DOHH2 (cell line): ENCODE measurements at regions not wholly inside any gene's neighbourhood (a gene's known extent, or its start where the extent isn't known, plus 50 kb on each side); places are given as distances from the start of the nearest gene placed in this dataset.
A peak's percentile ranks its signal among the peaks of the same experiment; 100 is the strongest.

Source experiments
- H3F3A ChIP-seq: fragments of 200-600 bp; sonication (generic), shearing (Covaris generic); 2 replicates; pipeline ENCODE4 v1.6.0; 2016; ENCODE audit warnings: antibody characterized with exemption, mild to moderate bottlenecking; ENCODE audit not compliant: control insufficient read depth, insufficient read depth
- H3K27ac ChIP-seq: fragments of 200-600 bp; sonication (generic); 2 replicates; pipeline ENCODE4 v1.5.1; 2014; ENCODE audit warnings: low read depth, mild to moderate bottlenecking, low read length, moderate library complexity
- H3K27me3 ChIP-seq: fragments of 200-600 bp; sonication (generic); 2 replicates; pipeline ENCODE4 v1.6.1; 2014; ENCODE audit warnings: mild to moderate bottlenecking, low read length, mixed read lengths; ENCODE audit not compliant: control insufficient read depth
- H3K36me3 ChIP-seq: fragments of 200-600 bp; sonication (generic); 2 replicates; pipeline ENCODE4 v1.6.1; 2014; ENCODE audit warnings: mild to moderate bottlenecking, low read length, moderate library complexity, mixed read lengths; ENCODE audit not compliant: control insufficient read depth
- H3K4me1 ChIP-seq: fragments of 200-600 bp; sonication (generic); 2 replicates; pipeline ENCODE4 v1.6.1; 2014; ENCODE audit warnings: mild to moderate bottlenecking, low read length, mixed read lengths; ENCODE audit not compliant: control insufficient read depth
- H3K4me2 ChIP-seq: fragments of 200-600 bp; sonication (generic); 2 replicates; pipeline ENCODE4 v1.6.0; 2014; ENCODE audit warnings: mild to moderate bottlenecking, low read length, moderate library complexity
- H3K4me3 ChIP-seq: fragments of 200-600 bp; sonication (generic); 2 replicates; pipeline ENCODE4 v1.5.1; 2014; ENCODE audit warnings: mild to moderate bottlenecking, low read length, mixed read lengths
- H3K79me2 ChIP-seq: fragments of 200-600 bp; sonication (generic); 2 replicates; pipeline ENCODE4 v1.6.1; 2014; ENCODE audit warnings: mild to moderate bottlenecking, low read length, mixed read lengths; ENCODE audit not compliant: control insufficient read depth
- H3K9me2 ChIP-seq: fragments of 200-600 bp; sonication (generic); replicated peaks from 2 replicates; pipeline ENCODE4 v1.6.1; 2014; ENCODE audit warnings: mild to moderate bottlenecking, low read length, mixed read lengths; ENCODE audit not compliant: control insufficient read depth
- H3K9me3 ChIP-seq: fragments of 200-600 bp; sonication (generic); 2 replicates; pipeline ENCODE4 v1.6.1; 2014; ENCODE audit warnings: antibody characterized with exemption, low read length, mixed read lengths; ENCODE audit not compliant: control insufficient read depth, insufficient read depth
- H4K20me1 ChIP-seq: fragments of 200-600 bp; sonication (generic); 2 replicates; pipeline ENCODE4 v1.6.0; 2014; ENCODE audit warnings: low read depth, mild to moderate bottlenecking, antibody characterized with exemption, low read length, moderate library complexity; ENCODE audit not compliant: control insufficient read depth, insufficient read depth
- CTCF ChIP-seq: fragments of 200-600 bp; sonication (generic); IDR thresholded peaks from one replicate; pipeline ENCODE4 v1.5.1; 2014; ENCODE audit warnings: antibody characterized with exemption, mild to moderate bottlenecking, low read depth, low read length; ENCODE audit not compliant: poor library complexity, severe bottlenecking
- EZH2phosphoT487 ChIP-seq: fragments of 200-600 bp; sonication (generic); IDR thresholded peaks from 2 replicates; pipeline ENCODE4 v1.6.1; 2017; ENCODE audit warnings: borderline replicate concordance, mild to moderate bottlenecking, antibody characterized with exemption, low read length, moderate library complexity, mixed read lengths

DNA sequence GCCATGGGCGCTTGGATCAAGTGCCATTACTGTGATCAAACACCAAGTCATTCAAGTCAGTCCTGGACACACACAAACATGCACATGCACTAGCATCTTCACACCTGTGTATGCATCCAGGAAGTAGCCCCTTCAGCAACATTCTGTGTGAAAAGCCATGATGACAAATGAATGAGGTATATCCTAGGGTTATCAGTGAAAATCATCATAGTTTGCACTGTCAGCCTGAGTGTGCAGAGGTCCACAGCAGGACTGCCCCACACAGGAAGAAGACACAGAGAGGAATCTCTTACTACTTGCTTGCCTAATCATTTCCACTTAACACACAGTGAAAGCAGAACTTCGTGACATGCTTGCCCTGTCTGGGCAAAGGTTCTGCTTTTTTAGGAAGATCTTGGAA is 184.0 kb upstream of the ADO start:
- Histone ChIP-seq H3K36me3 (no peaks in the 10 kb centered on the region), H3K9me3 (no peaks in the 10 kb centered on the region), H4K20me1 (no peaks in the 10 kb centered on the region), H3F3A (peaks cover 6% of the 10 kb centered on the region; the same call in 1 of the 2 replicates), H3K27me3 (no peaks in the 10 kb centered on the region), H3K79me2 (no peaks in the 10 kb centered on the region), H3K4me1 (peaks cover 72% of the 10 kb centered on the region), H3K27ac (peak overlapping the region; percentile 46), H3K9me2 (no peaks in the 10 kb centered on the region), H3K4me3 (no peak overlapping the region), H3K4me2 (peak overlapping the region; percentile 57)
- TF ChIP-seq EZH2phosphoT487 (no peak), CTCF (no peak)

DNA sequence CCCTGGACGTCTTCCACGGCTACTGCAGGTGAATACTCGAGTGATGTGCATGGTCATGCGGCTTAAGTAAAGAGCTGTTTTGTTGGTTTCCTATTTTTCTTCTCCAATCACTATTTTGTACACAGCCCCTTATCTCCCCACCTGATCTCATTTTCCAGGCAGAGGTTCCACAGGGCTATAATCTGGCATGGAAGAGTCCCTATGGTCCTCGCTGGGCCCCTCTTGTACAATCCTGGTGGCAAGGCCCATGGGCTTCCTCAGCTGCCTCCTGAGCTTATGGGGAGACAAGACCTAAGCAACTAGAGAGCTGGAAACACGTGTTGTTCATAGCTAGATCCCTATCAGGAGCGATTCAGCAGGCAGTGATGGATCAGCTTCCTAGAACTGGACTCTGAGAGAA is 181.3 kb upstream of the ADO start:
- no peak overlapping the region for H3K4me2 ChIP-seq
- TF ChIP-seq EZH2phosphoT487 (no peak), CTCF (no peak)
- H3K4me3 ChIP-seq = no peak overlapping the region
- no peaks in the 10 kb centered on the region for H3K36me3 ChIP-seq
- H3K9me3 ChIP-seq = no peaks in the 10 kb centered on the region
- no peak overlapping the region for H3K27ac ChIP-seq
- H4K20me1 ChIP-seq = no peaks in the 10 kb centered on the region
- no peaks in the 10 kb centered on the region for H3K9me2 ChIP-seq
- H3F3A ChIP-seq = peaks cover 29% of the 10 kb centered on the region
- H3K4me1 ChIP-seq = peaks cover 72% of the 10 kb centered on the region
- no peaks in the 10 kb centered on the region for H3K27me3 ChIP-seq
- no peaks in the 10 kb centered on the region for H3K79me2 ChIP-seq

- no peaks in the 10 kb centered on the region for H3K36me3 ChIP-seq
- no peaks in the 10 kb centered on the region for H3K9me3 ChIP-seq
- peaks cover 27% of the 10 kb centered on the region for H3F3A ChIP-seq
- no peaks in the 10 kb centered on the region for H3K79me2 ChIP-seq
- peak overlapping the region; percentile 78 for H3K27ac ChIP-seq
- no peaks in the 10 kb centered on the region for H4K20me1 ChIP-seq
- TF ChIP-seq CTCF = no peak
- no peak for TF ChIP-seq EZH2phosphoT487
- peaks cover 56% of the 10 kb centered on the region for H3K4me1 ChIP-seq
- no peaks in the 10 kb centered on the region for H3K27me3 ChIP-seq
- H3K9me2 ChIP-seq = no peaks in the 10 kb centered on the region
- H3K4me3 ChIP-seq = peak overlapping the region; percentile 45; the same call in 1 of the 2 replicates
- peak overlapping the region; percentile 56 for H3K4me2 ChIP-seq
Observed at GRCh38 chr10:62625484-62625883, 179.0 kb upstream of the ADO start.
